ENCODE measurements at regions not wholly inside any gene's neighbourhood (a gene's known extent, or its start where the extent isn't known, plus 50 kb on each side); places are given as distances from the start of the nearest gene placed in this dataset.

GRCh38 chr1:232310541-232310940, 319.4 kb downstream of the SIPA1L2 start:
- H2AK5ac ChIP-seq (ENCODE audit: insufficient read length, low read length), result no peak overlapping the region
- H3K4ac ChIP-seq (ENCODE audit: low read depth, low read length), result no peak overlapping the region
- no peaks in the 10 kb centered on the region for H3K9me3 ChIP-seq (ENCODE audit: control insufficient read depth, low read depth, low read length)
- H3K23me2 ChIP-seq (ENCODE audit: insufficient read length, low read depth, low read length, poor library complexity, severe bottlenecking), result no peaks in the 10 kb centered on the region
- H3K27me3 ChIP-seq (ENCODE audit: insufficient read depth, low read length), result no peaks in the 10 kb centered on the region
- H2BK12ac ChIP-seq (ENCODE audit: insufficient read length, low read depth, low read length), result no peak overlapping the region
- no peak overlapping the region for H2BK120ac ChIP-seq (ENCODE audit: low read depth, low read length, poor library complexity, severe bottlenecking)
- no peak overlapping the region for H3T11ph ChIP-seq (ENCODE audit: low read length)
- H2AFZ ChIP-seq (ENCODE audit: low read length), result no peak overlapping the region
- TF ChIP-seq CTCF (conservative IDR thresholded peaks at IDR 0.05), result no peak
- Mint-ChIP-seq H3K9me3 (peaks cover 12 to 18% of the 10 kb centered on the region in 2 experiments), H3K4me1 (peaks cover 16 to 29% of the 10 kb centered on the region in 2 experiments), H3K27ac (no peak overlapping the region), H3K36me3 (ENCODE audit: insufficient read depth in 1 of 3, low read depth in 3 of 3) (peaks cover 4 to 19% (median 17%) of the 10 kb centered on the region in 3 experiments), H3K4me3 (no peak overlapping the region), H3K27me3 (ENCODE audit: low read depth) (peaks cover 11% of the 10 kb centered on the region)
- H2BK15ac ChIP-seq (ENCODE audit: low read depth, low read length), result no peak overlapping the region
- no peak overlapping the region for H4K8ac ChIP-seq (replicated peaks; ENCODE audit: insufficient read length, low read depth, low read length)
- DNase-seq, result no peak
- H2BK20ac ChIP-seq (ENCODE audit: low read depth, low read length, poor library complexity, severe bottlenecking), result no peak overlapping the region
- WGBS (ENCODE audit: extremely low coverage, insufficient read length, low lambda C conversion rate), result no CpG with 5 or more reads among the region's 5 CpGs
- H4K20me1 ChIP-seq (ENCODE audit: control insufficient read depth, insufficient read depth, insufficient read length), result no peaks in the 10 kb centered on the region
- H3K18ac ChIP-seq (ENCODE audit: insufficient read length, low read depth, low read length), result no peak overlapping the region
- H4K5ac ChIP-seq (ENCODE audit: insufficient read length, low read depth, low read length), result no peak overlapping the region
- no peak overlapping the region for H3K56ac ChIP-seq (ENCODE audit: insufficient read length, low read depth, low read length)
- no peak overlapping the region for H3K14ac ChIP-seq (ENCODE audit: insufficient read depth, low read length)
- no peak overlapping the region for H3K4me2 ChIP-seq (ENCODE audit: insufficient read depth, insufficient read length, low read length)
- no peak overlapping the region for H4K91ac ChIP-seq (ENCODE audit: insufficient read length, low read depth, low read length)
- H3K9ac ChIP-seq (ENCODE audit: extremely low read depth, insufficient read length, low read length), result no peak overlapping the region
- no peak overlapping the region for H3K27ac ChIP-seq (ENCODE audit: insufficient read length, low read depth, low read length)
- H3K23ac ChIP-seq (ENCODE audit: insufficient read length, low read depth, low read length), result no peak overlapping the region
- H3K4me1 ChIP-seq (ENCODE audit: insufficient read depth, low read length), result 0 out of 2 replicates have a peak, but pooled peaks cover 2% of the 10 kb centered on the region
- H3K79me1 ChIP-seq (ENCODE audit: insufficient read depth, low read depth, low read length, poor library complexity, severe bottlenecking), result no peaks in the 10 kb centered on the region
- no peaks in the 10 kb centered on the region for H3K79me2 ChIP-seq (ENCODE audit: insufficient read depth, low read length)
- no peak overlapping the region for H2BK5ac ChIP-seq (ENCODE audit: insufficient read length, low read length)
